PC-3 (cell line): ENCODE measurements at regions not wholly inside any gene's neighbourhood (a gene's known extent, or its start where the extent isn't known, plus 50 kb on each side); places are given as distances from the start of the nearest gene placed in this dataset.

Experiments
- EZH2 ChIP-seq: fragments of 300-600 bp; sonication (generic); IDR thresholded peaks from one replicate; pipeline ENCODE4 v1.6.1; 2017; ENCODE audit warnings: antibody characterized with exemption, mild to moderate bottlenecking, low read length; ENCODE audit not compliant: unreplicated experiment
- EZH2phosphoT487 ChIP-seq: fragments of 300-600 bp; sonication (generic); IDR thresholded peaks from 2 replicates; pipeline ENCODE4 v1.6.1; 2018; ENCODE audit warnings: mild to moderate bottlenecking, antibody characterized with exemption, low read length, borderline replicate concordance
- TF ChIP-seq, protein P1 (sequence below): fragments of 300-600 bp; sonication (generic); conservative IDR thresholded peaks from 2 replicates; pipeline ENCODE4 v1.5.1; 2017; ENCODE audit warnings: antibody characterized with exemption, low read depth, mild to moderate bottlenecking, low read length

DNA sequence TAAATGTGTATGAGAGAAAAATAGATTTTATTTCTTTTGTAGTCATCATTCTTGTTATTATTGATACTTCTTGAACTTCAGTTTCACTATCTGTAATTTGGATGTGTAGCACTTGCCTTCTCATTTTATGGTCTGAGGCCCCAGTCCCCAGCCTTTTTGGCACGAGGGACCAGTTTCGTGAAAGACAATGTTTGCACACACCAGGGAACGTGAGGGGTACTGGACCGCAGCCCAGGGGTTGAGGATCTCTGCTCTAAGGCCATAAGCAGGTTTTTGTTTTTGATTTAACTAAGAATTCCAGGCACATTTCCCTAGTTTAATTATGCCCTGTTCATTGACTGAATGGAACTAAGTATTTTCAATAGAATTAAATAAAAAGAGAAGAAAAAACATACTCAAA lies 261.5 kb downstream of the BMP2 start:
- no peak for TF ChIP-seq EZH2
- TF ChIP-seq, protein P1, sequence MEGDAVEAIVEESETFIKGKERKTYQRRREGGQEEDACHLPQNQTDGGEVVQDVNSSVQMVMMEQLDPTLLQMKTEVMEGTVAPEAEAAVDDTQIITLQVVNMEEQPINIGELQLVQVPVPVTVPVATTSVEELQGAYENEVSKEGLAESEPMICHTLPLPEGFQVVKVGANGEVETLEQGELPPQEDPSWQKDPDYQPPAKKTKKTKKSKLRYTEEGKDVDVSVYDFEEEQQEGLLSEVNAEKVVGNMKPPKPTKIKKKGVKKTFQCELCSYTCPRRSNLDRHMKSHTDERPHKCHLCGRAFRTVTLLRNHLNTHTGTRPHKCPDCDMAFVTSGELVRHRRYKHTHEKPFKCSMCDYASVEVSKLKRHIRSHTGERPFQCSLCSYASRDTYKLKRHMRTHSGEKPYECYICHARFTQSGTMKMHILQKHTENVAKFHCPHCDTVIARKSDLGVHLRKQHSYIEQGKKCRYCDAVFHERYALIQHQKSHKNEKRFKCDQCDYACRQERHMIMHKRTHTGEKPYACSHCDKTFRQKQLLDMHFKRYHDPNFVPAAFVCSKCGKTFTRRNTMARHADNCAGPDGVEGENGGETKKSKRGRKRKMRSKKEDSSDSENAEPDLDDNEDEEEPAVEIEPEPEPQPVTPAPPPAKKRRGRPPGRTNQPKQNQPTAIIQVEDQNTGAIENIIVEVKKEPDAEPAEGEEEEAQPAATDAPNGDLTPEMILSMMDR: no peak
- no peak for TF ChIP-seq EZH2phosphoT487
